ENCODE measurements at regions not wholly inside any gene's neighbourhood (a gene's known extent, or its start where the extent isn't known, plus 50 kb on each side); places are given as distances from the start of the nearest gene placed in this dataset.
"Not testable (repeated sequence)": the region's sequence is repeated elsewhere in the genome, so short reads cannot be mapped to it uniquely, and the experiment has no call there.

GRCh38 chr6:144688713-144689112 is 403.6 kb downstream of the UTRN start:
- Mint-ChIP-seq H3K27ac (no peak overlapping the region), H3K4me3 (no peak overlapping the region), H3K36me3 (ENCODE audit: low read depth) (peaks cover 51% of the 10 kb centered on the region), H3K9me3 (peaks cover 11% of the 10 kb centered on the region; the same call in 1 of the 2 replicates), H3K4me1 (ENCODE audit: low read depth) (peaks cover 13% of the 10 kb centered on the region), H3K27me3 (ENCODE audit: insufficient read depth) (peaks cover 2% of the 10 kb centered on the region; the same call in 1 of the 2 replicates)
- no peak for DNase-seq
- TF ChIP-seq, protein P1, sequence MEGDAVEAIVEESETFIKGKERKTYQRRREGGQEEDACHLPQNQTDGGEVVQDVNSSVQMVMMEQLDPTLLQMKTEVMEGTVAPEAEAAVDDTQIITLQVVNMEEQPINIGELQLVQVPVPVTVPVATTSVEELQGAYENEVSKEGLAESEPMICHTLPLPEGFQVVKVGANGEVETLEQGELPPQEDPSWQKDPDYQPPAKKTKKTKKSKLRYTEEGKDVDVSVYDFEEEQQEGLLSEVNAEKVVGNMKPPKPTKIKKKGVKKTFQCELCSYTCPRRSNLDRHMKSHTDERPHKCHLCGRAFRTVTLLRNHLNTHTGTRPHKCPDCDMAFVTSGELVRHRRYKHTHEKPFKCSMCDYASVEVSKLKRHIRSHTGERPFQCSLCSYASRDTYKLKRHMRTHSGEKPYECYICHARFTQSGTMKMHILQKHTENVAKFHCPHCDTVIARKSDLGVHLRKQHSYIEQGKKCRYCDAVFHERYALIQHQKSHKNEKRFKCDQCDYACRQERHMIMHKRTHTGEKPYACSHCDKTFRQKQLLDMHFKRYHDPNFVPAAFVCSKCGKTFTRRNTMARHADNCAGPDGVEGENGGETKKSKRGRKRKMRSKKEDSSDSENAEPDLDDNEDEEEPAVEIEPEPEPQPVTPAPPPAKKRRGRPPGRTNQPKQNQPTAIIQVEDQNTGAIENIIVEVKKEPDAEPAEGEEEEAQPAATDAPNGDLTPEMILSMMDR (IDR thresholded peaks at IDR 0.05): no peak

DNA sequence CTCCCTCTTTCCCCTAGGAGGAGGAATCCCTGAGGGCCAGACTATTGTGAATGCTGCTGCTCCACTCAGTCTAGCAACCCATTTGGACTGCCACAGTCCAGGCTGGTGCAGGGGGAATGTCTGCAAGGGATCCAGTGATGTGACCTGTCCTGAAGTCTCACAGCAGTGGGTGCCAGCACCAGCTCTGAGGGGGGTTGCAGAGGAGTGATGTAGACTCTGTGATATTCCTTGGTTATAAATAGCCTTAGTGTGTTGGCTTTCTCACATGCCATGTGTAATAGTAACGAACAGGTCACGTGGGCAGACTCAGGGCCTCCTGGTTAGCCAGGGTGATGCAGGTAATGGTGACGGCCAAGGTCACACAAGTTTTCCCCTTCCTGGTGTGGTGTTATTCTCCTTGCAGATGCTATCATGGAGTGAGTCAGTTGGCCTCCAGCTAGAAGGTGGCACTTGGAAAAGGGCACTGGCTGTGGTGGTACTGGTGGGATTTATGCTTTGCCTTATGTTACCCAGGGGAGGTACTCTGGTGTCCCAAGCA is 404.4 kb downstream of the UTRN start:
- peaks cover 2% of the 10 kb centered on the region; the same call in 1 of the 2 replicates for H3K27me3 Mint-ChIP-seq (ENCODE audit: insufficient read depth)
- DNase-seq: no peak
- no peak overlapping the region; the same call in 1 of the 2 replicates for H3K27ac Mint-ChIP-seq
- peaks cover 46% of the 10 kb centered on the region for H3K36me3 Mint-ChIP-seq (ENCODE audit: low read depth)
- H3K9me3 Mint-ChIP-seq: peaks cover 11% of the 10 kb centered on the region; the same call in 1 of the 2 replicates
- TF ChIP-seq, protein P1 (IDR thresholded peaks at IDR 0.05): no peak
- H3K4me3 Mint-ChIP-seq: no peak overlapping the region
- H3K4me1 Mint-ChIP-seq (ENCODE audit: low read depth): 0 out of 2 replicates have a peak, but pooled peaks cover 8% of the 10 kb centered on the region

DNA sequence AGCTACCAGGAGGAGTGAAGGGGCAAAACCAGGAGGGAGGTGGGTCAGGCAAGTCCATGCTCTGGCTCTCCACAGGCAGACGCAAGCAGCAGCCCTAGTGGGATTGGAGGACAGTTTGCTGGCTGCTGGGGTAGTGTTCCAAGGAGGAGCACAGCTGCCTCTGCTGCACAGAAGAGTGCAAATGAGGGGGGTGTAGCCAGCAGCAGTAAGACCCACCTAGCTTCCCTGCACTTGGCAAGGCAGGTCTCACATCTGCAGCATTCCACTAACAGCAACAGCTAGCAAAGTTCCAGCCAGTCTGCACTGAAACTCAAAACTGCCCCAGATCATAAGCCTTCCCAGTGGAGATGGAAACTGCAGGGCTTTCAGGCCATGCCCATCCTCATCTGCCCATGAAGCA is 405.0 kb downstream of the UTRN start:
- Mint-ChIP-seq H3K4me3 (no peak overlapping the region), H3K36me3 (ENCODE audit: low read depth) (peaks cover 46% of the 10 kb centered on the region), H3K4me1 (ENCODE audit: low read depth) (0 out of 2 replicates have a peak, but pooled peaks cover 8% of the 10 kb centered on the region), H3K9me3 (peaks cover 11% of the 10 kb centered on the region; the same call in 1 of the 2 replicates), H3K27me3 (ENCODE audit: insufficient read depth) (peaks cover 2% of the 10 kb centered on the region; the same call in 1 of the 2 replicates), H3K27ac (no peak overlapping the region)
- DNase-seq: no peak
- TF ChIP-seq, protein P1 (IDR thresholded peaks at IDR 0.05): no peak

DNA sequence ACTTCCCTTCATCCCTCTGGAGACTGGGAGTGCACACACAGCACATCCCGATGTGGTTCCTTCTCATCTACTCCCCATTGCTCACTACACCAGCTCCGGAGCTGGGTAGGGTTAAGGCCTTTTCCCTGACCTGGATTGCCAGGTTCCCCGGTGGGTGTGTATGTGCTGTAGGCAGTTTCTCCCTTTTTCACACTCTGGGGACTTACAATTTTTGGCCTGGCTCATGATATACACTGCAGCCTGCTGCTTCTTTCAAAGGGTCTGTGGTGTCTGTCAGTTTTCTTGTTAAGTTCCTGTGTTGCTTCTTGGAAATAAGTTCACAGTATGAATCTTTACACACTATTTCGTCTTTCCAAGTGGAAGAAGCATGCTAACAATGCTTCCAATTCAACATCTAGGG is 405.5 kb downstream of the UTRN start:
- TF ChIP-seq, protein P1 (IDR thresholded peaks at IDR 0.05): no peak
- Mint-ChIP-seq H3K4me3 (no peak overlapping the region), H3K9me3 (peaks cover 11% of the 10 kb centered on the region; the same call in 1 of the 2 replicates), H3K27me3 (ENCODE audit: insufficient read depth) (peaks cover 2% of the 10 kb centered on the region; the same call in 1 of the 2 replicates), H3K36me3 (ENCODE audit: low read depth) (peaks cover 40% of the 10 kb centered on the region), H3K27ac (no peak overlapping the region), H3K4me1 (ENCODE audit: low read depth) (0 out of 2 replicates have a peak, but pooled peaks cover 8% of the 10 kb centered on the region)
- DNase-seq: no peak

- peaks cover 30% of the 10 kb centered on the region for H3K36me3 Mint-ChIP-seq (ENCODE audit: low read depth)
Observed at GRCh38 chr6:144692050-144692449, 406.9 kb downstream of the UTRN start.

GRCh38 chr6:144695858-144696533 is 410.9 kb downstream of the UTRN start:
- Mint-ChIP-seq H3K27ac (no peak overlapping the region), H3K36me3 (ENCODE audit: low read depth) (peaks cover 24% of the 10 kb centered on the region), H3K4me3 (no peak overlapping the region), H3K4me1 (ENCODE audit: low read depth) (peaks cover 19% of the 10 kb centered on the region), H3K27me3 (ENCODE audit: insufficient read depth) (no peaks in the 10 kb centered on the region), H3K9me3 (peaks cover 4% of the 10 kb centered on the region; the same call in 1 of the 2 replicates)
- DNase-seq: no peak
- TF ChIP-seq, protein P1 (IDR thresholded peaks at IDR 0.05): no peak

More at GRCh38 chr6:144692050-144692449, 406.9 kb downstream of the UTRN start:
- H3K27ac Mint-ChIP-seq; H3K27me3 Mint-ChIP-seq (ENCODE audit: insufficient read depth); DNase-seq; H3K4me3 Mint-ChIP-seq: not testable (repeated sequence)
- H3K9me3 Mint-ChIP-seq: peaks cover 11% of the 10 kb centered on the region; the same call in 1 of the 2 replicates
- H3K4me1 Mint-ChIP-seq (ENCODE audit: low read depth): peaks cover 20% of the 10 kb centered on the region

Measured in HFFc6 (cell line).